ENCODE measurements at regions not wholly inside any gene's neighbourhood (a gene's known extent, or its start where the extent isn't known, plus 50 kb on each side); places are given as distances from the start of the nearest gene placed in this dataset.

- no peaks in the 10 kb centered on the region for H3K27me3 ChIP-seq
These were observed 149.8 kb downstream of the RBFOX3 start for GRCh38 chr17:79461041-79461440.

DNA sequence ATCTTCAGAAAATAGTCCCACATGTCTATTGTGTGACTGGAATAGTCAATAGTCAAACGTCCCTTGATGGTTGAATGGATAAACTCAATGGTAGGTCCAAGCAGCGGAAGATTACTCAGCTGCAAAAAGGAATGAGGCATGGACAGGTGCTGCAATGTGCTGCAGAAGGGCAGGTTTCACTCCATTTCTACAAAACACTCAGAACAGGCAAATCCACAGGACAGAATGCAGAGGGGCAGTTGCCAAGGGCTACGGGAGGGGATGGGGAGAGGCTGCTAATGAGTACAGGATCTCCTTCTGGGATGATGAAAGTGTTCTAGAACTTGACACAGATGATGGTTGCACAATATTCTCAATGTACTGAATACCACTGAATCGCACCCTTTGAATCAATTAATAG lies 151.0 kb downstream of the RBFOX3 start:
- Histone ChIP-seq H3K27ac (no peak overlapping the region), H3K9me3 (no peaks in the 10 kb centered on the region), H3K4me3 (no peak overlapping the region), H3K36me3 (no peaks in the 10 kb centered on the region), H3K27me3 (no peaks in the 10 kb centered on the region), H3K4me1 (no peaks in the 10 kb centered on the region)
- no peak for DNase-seq (ENCODE audit: low spot score)
- TF ChIP-seq, protein P1, sequence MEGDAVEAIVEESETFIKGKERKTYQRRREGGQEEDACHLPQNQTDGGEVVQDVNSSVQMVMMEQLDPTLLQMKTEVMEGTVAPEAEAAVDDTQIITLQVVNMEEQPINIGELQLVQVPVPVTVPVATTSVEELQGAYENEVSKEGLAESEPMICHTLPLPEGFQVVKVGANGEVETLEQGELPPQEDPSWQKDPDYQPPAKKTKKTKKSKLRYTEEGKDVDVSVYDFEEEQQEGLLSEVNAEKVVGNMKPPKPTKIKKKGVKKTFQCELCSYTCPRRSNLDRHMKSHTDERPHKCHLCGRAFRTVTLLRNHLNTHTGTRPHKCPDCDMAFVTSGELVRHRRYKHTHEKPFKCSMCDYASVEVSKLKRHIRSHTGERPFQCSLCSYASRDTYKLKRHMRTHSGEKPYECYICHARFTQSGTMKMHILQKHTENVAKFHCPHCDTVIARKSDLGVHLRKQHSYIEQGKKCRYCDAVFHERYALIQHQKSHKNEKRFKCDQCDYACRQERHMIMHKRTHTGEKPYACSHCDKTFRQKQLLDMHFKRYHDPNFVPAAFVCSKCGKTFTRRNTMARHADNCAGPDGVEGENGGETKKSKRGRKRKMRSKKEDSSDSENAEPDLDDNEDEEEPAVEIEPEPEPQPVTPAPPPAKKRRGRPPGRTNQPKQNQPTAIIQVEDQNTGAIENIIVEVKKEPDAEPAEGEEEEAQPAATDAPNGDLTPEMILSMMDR (IDR thresholded peaks at IDR 0.05): no peak

More at GRCh38 chr17:79461041-79461440, 149.8 kb downstream of the RBFOX3 start:
- Histone ChIP-seq H3K4me3 (no peak overlapping the region), H3K4me1 (no peaks in the 10 kb centered on the region), H3K9me3 (no peaks in the 10 kb centered on the region), H3K27ac (no peak overlapping the region), H3K36me3 (no peaks in the 10 kb centered on the region)
- no peak for DNase-seq (ENCODE audit: low spot score)
- TF ChIP-seq, protein P1 (IDR thresholded peaks at IDR 0.05): no peak

- H3K27me3 ChIP-seq: no peaks in the 10 kb centered on the region
- H3K4me1 ChIP-seq: no peaks in the 10 kb centered on the region
- no peaks in the 10 kb centered on the region for H3K9me3 ChIP-seq
These were observed 151.7 kb downstream of the RBFOX3 start for GRCh38 chr17:79459003-79459655.

DNA sequence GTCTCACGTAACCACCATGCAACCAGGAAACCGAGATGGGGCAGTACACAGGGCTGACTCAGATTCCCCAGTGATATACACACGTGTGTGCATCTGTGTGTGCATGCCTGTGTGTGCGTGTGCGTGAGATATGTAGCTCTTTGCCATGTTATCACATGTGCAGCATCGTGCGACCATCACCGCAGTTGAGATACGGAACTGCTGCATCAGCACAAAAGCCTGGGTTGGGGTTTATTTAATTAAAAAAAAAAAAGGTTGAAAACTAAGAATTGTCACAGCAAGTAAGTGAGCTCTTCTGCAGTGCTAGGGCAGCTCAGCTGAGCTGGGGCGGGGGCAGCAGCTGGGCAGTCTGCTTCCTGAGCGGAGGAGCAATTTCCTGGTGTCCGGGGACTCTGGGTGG lies 152.5 kb downstream of the RBFOX3 start:
- TF ChIP-seq, protein P1 (IDR thresholded peaks at IDR 0.05): no peak
- H3K36me3 ChIP-seq: no peaks in the 10 kb centered on the region
- H3K27me3 ChIP-seq: no peaks in the 10 kb centered on the region
- no peaks in the 10 kb centered on the region for H3K4me1 ChIP-seq
- no peak overlapping the region for H3K27ac ChIP-seq
- H3K4me3 ChIP-seq: no peak overlapping the region
- no peak for DNase-seq (ENCODE audit: low spot score)
- no peaks in the 10 kb centered on the region for H3K9me3 ChIP-seq

More at GRCh38 chr17:79459003-79459655, 151.7 kb downstream of the RBFOX3 start:
- H3K27ac ChIP-seq: no peak overlapping the region
- H3K36me3 ChIP-seq: no peaks in the 10 kb centered on the region
- DNase-seq (ENCODE audit: low spot score): no peak
- no peak overlapping the region for H3K4me3 ChIP-seq
- TF ChIP-seq, protein P1 (IDR thresholded peaks at IDR 0.05): no peak

- Histone ChIP-seq H3K27ac (no peak overlapping the region), H3K9me3 (no peaks in the 10 kb centered on the region), H3K27me3 (no peaks in the 10 kb centered on the region), H3K4me3 (no peak overlapping the region), H3K36me3 (no peaks in the 10 kb centered on the region), H3K4me1 (no peaks in the 10 kb centered on the region)
- DNase-seq (ENCODE audit: low spot score): no peak
- TF ChIP-seq, protein P1 (IDR thresholded peaks at IDR 0.05): no peak
These were observed 153.0 kb downstream of the RBFOX3 start for GRCh38 chr17:79457889-79458288.

GRCh38 chr17:79457376-79457775 lies 153.5 kb downstream of the RBFOX3 start:
- H3K27me3 ChIP-seq: no peaks in the 10 kb centered on the region
- TF ChIP-seq, protein P1 (IDR thresholded peaks at IDR 0.05): no peak
- no peak overlapping the region for H3K4me3 ChIP-seq
- no peaks in the 10 kb centered on the region for H3K36me3 ChIP-seq
- H3K9me3 ChIP-seq: no peaks in the 10 kb centered on the region
- no peaks in the 10 kb centered on the region for H3K4me1 ChIP-seq
- no peak overlapping the region for H3K27ac ChIP-seq
- no peak for DNase-seq (ENCODE audit: low spot score)
